Cardiac muscle cell (in vitro differentiated cells and primary cell): ENCODE measurements at regions not wholly inside any gene's neighbourhood (a gene's known extent, or its start where the extent isn't known, plus 50 kb on each side); places are given as distances from the start of the nearest gene placed in this dataset.

Experiments used
- DNase-seq, 2 donors: peaks; one replicate each; pipeline versions ENCODE4 v3.0.0 to v3.0.0-alpha.2; 2010 to 2017; ENCODE audit warnings: low read depth in 1 of 2, low spot score in 1 of 2
- H3K27ac ChIP-seq: fragments of 200-600 bp; sonication (generic); 2 replicates; pipeline ENCODE4 v1.5.1; 2016
- H3K27me3 ChIP-seq: fragments of 200-600 bp; sonication (generic); 2 replicates; pipeline ENCODE4 v1.6.0; 2016; ENCODE audit warnings: control low read depth
- H3K36me3 ChIP-seq: fragments of 200-600 bp; sonication (generic); 2 replicates; pipeline ENCODE4 v1.5.1; 2016; ENCODE audit warnings: control low read depth
- H3K4me1 ChIP-seq: fragments of 200-600 bp; sonication (generic); 2 replicates; pipeline ENCODE4 v1.8.1; 2017; ENCODE audit warnings: low read depth, mild to moderate bottlenecking, mixed run types
- H3K4me3 ChIP-seq: fragments of 200-600 bp; sonication (generic); 2 replicates; pipeline ENCODE4 v1.5.1; 2016; ENCODE audit warnings: mild to moderate bottlenecking
- H3K9me3 ChIP-seq: fragments of 200-600 bp; sonication (generic); 2 replicates; pipeline ENCODE4 v1.5.1; 2017; ENCODE audit warnings: low read depth, mild to moderate bottlenecking, control low read depth
- CTCF ChIP-seq: IDR thresholded peaks from 2 replicates; pipeline ENCODE4 v1.5.1; 2012; ENCODE audit warnings: low read depth, mild to moderate bottlenecking, low read length

DNA sequence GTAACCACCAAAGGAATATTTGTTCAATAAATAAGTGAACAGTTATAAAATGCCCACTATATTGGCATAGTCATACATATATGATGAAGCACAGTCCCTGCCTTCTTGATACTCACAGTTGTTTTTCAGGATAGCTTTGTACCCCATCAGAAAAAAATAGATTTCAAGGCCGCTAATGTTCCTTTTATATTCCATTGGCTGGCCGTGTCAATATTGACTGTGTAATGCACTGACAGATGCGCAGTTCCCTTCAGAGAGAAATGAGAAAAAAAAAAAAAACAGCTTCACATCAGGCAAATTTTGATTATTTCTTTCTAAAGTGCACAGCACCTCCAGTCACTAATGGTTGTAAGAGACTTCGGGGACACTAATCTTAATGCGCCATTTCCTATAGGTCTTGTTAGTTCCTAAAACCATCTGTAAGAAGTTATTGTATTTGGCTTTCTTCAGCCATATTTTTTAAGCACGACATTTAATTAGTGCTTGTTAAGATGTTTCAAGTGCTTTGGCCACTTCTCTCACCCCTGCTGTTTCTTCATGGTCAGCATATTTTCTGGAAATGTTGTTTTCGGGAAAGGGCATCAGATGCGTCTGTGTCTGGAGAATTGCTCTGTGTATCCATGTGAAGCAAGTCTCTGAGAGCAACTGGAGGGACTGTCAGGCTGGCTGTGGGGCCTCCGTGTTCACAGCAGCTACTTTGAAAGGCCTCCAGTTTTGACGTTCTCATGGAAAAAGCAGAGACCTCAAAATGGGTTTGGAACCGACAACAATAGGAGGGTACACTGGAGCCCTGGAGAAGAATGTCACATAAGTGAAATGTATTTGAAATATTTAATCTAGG is 378.3 kb downstream of the MTX2 start:
- Histone ChIP-seq H3K27me3 (peaks cover 48% of the 10 kb centered on the region), H3K4me1 (no peaks in the 10 kb centered on the region), H3K9me3 (no peaks in the 10 kb centered on the region), H3K27ac (no peak overlapping the region), H3K4me3 (no peak overlapping the region), H3K36me3 (no peaks in the 10 kb centered on the region)
- no peak for TF ChIP-seq CTCF
- DNase-seq: no peak

- no peaks in the 10 kb centered on the region for H3K36me3 ChIP-seq
- no peak overlapping the region for H3K27ac ChIP-seq
- TF ChIP-seq CTCF: no peak
- no peak for DNase-seq
- peaks cover 4% of the 10 kb centered on the region for H3K4me1 ChIP-seq
- H3K4me3 ChIP-seq: no peak overlapping the region
- H3K27me3 ChIP-seq: peaks cover 36% of the 10 kb centered on the region
- H3K9me3 ChIP-seq: no peaks in the 10 kb centered on the region
Measured at GRCh38 chr2:176648700-176649297, 379.6 kb downstream of the MTX2 start.

DNA sequence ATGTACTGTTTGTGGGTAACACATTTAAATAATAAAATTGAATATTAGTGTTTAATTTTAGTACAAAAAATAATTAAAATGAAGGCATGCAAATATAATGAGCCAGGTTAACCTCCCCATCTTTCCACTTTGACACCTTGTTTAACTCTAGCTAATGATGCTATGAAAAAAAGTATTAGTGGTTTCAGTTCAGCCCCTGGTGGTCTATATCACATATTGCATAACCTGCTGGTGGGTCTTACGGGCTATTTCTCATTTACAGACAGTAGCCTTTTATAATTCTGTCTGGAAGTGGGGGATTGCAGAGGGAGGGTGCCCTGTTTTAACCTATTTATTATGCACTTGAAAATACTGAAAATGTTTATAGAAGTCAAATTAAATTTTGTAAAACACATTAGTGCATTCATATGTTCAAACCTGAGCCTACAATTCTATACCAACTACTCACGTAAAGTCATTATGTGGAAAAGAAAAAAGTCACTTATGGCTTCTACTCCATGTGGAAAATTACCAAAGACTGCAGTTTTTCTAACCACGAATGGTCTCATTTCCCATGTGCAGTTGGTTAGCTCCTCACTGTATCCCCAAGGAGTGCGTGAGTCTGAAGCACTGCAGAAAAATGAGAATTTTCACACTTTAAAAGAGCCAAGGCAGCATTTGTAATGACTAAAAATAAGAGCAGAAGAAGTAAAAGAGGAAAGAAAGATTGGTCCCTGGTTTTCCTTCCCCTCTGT is 381.0 kb downstream of the MTX2 start:
- peaks cover 4% of the 10 kb centered on the region for H3K4me1 ChIP-seq
- H3K27ac ChIP-seq: no peak overlapping the region
- H3K9me3 ChIP-seq: no peaks in the 10 kb centered on the region
- no peak for TF ChIP-seq CTCF
- no peak for DNase-seq
- no peaks in the 10 kb centered on the region for H3K36me3 ChIP-seq
- H3K4me3 ChIP-seq: no peak overlapping the region
- peaks cover 23% of the 10 kb centered on the region for H3K27me3 ChIP-seq

- no peak for TF ChIP-seq CTCF
- DNase-seq: no peak
- Histone ChIP-seq H3K4me1 (peaks cover 4% of the 10 kb centered on the region), H3K36me3 (no peaks in the 10 kb centered on the region), H3K27ac (no peak overlapping the region), H3K9me3 (no peaks in the 10 kb centered on the region), H3K27me3 (peaks cover 16% of the 10 kb centered on the region), H3K4me3 (no peak overlapping the region)
Measured at GRCh38 chr2:176650838-176651555, 381.8 kb downstream of the MTX2 start.

- Histone ChIP-seq H3K4me3 (no peak overlapping the region), H3K9me3 (no peaks in the 10 kb centered on the region), H3K27ac (no peak overlapping the region), H3K27me3 (peaks cover 7% of the 10 kb centered on the region), H3K4me1 (peaks cover 4% of the 10 kb centered on the region), H3K36me3 (no peaks in the 10 kb centered on the region)
- peak; percentile 73 for TF ChIP-seq CTCF
- DNase-seq: peak; percentile 58 to 70
Measured at GRCh38 chr2:176652300-176653182, 383.3 kb downstream of the MTX2 start.
